Activated CD8-positive, alpha-beta memory T cell treated with anti-CD3 and anti-CD28 coated beads, Interleukin-2, amount 50 U/mL, for 1 hour (primary cell): ENCODE measurements at regions not wholly inside any gene's neighbourhood (a gene's known extent, or its start where the extent isn't known, plus 50 kb on each side); places are given as distances from the start of the nearest gene placed in this dataset.

ENCODE experiments used
- DNase-seq: peaks from one replicate; pipeline ENCODE4 v3.0.0-alpha.2; 2020; ENCODE audit errors: extremely low read depth

DNA sequence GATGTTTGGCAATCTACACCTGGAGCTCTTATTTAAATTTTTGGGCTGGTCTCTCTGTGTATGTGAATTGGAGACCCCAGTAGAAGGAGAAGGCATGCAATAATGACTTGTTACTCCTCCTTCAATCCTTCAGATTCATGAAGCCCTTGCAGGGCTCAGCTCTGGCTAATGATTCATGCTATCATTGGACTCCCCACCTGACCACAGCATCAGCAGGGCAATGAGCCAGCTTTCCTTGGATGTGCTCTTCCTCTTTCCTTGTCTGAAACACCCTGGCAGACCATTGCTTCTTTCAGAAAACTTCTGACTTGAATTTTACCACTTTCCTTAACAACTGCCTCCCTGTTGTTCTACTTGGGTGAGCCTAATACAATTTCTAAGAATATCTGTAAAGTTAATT, 1019.2 kb downstream of the AACS start:
- DNase-seq: no peak

DNA sequence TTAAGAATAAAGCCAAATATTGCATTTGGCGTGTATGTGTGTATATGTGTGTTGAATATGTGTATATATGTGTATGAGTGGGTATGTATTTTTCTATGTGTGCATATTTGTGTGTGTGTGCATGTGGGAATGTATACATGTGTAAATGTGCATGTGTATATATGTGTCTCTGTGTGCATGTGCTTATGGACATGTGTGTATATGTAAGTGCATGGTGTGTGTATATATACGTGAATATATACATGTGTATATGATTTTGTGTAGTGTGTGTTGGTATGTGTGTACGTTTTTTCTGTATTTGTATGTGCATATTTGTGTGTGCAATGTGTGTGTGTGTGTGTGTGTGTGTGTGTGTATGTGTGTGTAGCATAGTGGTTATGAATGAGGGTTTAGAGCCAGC, 1021.0 kb downstream of the AACS start:
- no peak for DNase-seq

DNA sequence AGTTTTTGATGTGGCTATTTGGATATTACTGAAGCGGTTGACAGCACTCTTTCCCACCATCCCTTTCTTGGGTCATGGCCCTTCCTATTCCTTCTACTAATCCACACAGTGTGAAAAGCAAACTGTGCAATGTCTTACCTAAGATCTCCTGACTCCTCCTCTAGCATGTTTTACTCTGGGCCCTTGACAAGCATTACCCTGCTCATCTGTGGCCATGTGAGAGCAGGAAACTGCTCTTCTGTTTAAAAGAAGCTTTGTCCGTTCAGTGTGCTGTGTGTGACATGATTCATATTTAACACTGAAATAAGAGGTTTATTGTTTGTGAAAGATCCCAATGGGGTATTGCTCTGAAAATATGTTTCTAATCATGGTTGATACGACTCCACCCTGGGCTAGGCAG, 1022.5 kb downstream of the AACS start:
- no peak for DNase-seq

DNA sequence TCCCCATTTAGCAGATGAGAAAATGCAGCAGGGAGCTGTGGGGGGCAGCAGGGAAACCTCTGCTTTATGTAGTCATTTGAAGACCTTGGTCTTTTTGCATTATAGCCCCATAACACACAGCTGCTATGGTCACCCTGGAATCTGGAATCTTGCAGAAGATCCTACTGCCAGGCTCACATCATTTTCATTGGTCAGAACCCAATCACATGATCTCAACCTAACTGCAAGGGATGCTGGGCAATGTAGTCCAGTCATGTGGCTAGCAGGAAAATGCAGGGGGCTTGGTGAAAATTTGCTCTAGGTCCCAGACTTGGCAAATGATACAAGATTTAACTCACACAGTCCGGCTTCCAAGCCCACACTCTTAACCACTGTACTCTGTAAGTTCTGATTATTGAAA, 1028.7 kb downstream of the AACS start:
- DNase-seq: no peak

DNA sequence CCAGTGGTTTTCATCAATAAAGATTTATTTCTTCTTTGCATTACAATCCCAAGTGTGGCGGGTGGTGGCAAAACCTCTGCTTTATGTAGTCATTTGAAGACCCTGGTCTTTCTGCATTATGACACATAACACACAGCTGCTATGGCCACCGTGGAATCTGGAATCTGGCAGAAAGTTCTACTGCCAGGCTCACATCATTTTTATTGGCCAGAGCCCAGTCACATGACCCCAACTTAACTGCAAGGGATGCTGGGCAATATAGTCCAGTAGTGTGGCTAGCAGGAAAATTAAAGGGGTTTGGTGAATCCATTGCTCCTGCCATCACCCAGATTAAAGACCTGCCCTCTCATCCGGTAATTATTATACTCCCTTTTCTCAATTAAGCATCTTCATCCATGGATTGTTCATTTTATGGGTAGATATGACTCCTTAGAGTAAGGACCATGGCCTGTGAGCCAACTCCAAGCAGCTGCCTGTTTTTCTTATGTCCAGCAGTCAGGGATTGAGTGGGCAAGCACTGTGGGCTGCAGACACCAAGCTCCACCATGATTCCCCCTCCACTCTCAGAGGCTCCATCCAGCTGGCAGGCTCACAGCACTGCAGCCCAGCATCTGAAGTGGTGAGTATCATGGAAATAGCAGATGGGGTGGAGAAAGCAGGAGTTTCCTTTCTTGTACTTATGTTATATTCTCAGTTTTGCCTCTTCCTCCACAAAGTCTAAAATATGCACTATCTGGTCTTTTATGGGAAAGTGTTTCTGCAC, 1030.7 kb downstream of the AACS start:
- DNase-seq: no peak

DNA sequence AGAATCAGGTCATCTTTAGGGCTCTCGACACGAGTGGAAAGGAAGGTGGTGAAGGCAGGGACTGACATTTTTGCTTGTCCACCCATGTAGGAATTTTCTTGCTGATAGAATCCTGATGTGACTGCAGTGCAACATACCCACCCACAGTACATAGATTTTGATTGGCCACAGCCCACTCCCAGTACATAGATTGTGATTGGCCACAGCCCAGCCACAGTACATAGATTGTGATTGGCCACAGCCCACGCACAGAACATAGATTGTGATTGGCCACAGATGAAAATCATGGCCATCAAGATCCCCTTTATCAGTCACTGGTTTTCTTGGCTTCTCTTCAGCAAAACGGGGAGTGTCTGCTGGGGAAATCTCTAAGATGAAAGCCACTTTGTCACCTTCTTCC, 1041.5 kb downstream of the AACS start:
- no peak for DNase-seq

DNA sequence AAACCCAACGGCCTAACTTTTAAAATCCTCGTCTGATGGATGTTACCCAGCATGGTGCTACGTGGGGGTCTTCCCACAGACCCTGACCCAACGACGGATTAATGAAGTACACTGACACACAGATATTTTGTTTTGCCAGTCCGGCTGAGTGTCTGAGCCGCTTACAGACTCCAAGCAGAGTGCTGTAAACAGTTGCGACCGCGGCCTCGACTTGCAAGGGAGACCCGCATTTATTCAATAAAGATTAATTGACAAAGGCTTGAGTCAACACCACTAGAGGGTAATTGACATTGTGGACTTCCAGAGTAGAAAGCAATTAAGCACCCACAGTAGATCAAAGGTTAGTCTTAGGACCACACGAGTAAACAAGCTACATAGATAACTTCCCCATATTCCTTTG, 1042.4 kb downstream of the AACS start:
- no peak for DNase-seq

DNA sequence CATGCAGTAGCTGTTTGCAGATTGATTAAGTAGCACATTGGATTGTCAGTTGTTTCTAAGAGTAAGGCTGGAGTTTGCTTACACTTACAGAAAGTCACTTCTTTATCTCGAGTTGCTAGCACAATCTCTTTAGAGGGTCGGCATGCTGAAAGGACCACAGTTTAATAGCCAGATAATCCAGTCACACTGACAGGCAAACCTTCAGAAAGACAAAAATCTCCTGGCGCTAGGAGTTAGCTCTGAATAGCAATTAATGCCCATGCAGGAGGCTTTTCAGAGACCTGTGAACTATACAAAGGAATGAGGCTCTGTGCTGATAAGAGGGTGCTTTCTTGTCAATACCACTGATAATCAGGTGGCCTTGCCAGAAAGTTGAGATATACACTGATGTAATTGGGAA, 1043.0 kb downstream of the AACS start:
- DNase-seq: no peak

DNA sequence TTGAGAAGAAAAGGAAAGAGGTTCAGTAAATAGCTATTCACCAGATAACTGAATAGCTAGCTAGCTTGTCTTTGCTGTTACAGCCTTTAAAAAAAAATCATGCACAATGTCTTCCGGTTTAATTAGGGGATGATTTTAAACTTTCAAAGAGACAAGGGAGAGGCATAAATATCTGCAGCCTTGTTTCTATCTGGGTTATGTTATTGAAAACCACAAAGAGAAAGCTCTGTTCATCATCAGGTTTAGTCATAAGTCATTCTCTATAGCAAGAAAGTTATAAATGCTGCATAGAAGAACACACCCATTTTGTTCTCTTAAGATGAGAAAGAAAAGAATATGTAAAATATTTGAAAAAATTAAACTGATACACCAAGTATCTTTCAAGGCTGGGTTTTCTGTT, 1046.9 kb downstream of the AACS start:
- no peak for DNase-seq

DNA sequence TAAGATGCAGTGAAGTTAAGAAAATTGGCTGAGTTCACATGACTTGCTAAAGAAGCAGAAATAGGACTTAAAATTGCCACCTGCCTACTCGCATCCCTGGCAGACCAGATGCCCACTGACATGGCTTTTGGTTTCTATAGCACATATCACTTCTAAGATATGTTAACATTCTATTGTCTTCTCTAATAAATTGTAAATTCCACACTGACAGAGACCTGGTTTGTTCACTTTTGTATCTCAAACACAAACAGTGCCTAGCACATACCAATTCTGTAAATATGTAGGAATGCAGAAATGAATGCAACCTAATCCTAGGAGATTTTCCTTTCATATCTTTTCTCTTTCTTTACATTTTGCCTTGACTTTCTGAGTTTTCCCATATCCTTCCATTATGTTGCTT, 1047.6 kb downstream of the AACS start:
- DNase-seq: no peak

DNA sequence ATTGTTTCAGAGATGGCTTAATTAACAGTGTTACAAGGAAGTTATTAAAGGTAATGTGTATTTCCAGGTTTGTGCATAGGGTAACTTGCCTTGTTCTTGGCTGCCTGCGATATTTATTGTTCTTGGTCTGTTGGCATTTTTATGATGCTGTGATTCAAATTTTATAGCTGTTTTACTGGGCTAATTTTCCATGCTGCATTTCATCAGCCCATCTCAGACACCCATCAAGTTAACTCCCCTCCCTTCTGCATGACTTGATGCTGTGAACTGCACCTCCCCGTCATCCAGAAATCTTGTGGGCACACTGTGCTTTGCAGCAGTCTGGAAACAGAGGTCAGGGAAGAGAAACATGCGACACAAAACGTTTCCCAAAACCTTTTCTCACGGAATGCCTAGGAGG, 1049.2 kb downstream of the AACS start:
- DNase-seq: no peak

DNA sequence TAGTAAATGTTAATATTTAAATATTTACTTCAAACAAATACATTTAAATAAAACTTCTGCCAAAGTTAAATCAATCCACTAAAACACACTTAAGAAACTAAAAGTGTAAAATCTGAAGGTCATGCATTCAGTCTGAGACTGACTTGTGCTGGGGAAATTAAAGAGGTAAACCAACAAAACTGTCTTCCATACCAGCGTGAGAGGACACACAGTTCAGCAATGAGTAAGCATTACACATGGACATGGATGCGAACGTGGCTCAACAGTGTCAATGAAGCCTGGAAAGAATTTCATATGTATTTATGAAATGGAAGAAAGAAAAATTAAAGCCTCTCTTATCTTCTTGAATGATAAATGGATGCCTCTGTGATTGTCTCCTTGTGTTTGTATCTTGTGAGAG, 1052.3 kb downstream of the AACS start:
- DNase-seq: no peak

DNA sequence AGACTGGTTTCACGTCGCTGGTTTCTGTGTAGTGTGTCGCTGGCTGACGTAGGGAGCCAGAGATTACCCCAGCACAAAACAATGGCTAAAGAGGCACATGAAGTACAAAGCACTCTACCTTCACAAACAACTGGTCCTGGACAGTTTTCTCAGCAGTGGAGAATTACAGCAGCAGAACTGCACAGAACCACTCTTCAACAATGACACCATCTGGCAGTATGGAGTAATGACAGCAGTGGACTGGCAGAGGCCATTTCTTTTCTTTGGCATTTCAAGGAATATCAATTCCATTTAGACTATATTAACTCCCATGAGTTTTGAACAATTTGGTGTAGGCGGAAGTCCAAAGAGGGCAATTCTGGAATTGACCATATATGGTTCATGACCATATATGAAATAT, 1074.1 kb downstream of the AACS start:
- DNase-seq: no peak

DNA sequence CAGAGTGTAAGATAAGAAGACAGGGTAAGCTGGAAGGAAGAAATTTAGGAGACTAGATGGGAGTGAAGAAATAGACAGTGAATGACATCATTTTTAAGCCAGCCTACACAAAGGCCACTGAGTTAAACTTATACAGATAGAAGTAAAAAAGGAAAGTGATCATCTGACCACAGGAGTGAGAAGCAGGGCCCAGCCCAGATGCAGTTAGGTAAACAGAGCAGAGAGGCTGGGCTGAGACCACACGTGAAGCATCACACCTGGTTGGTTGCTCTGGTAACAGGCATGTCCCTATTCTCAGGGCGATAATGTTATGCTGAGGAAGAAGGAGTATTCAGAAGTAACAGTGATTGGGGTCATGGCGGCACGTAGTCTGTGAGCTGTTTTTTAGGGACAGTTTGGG, 1079.4 kb downstream of the AACS start:
- DNase-seq: no peak

DNA sequence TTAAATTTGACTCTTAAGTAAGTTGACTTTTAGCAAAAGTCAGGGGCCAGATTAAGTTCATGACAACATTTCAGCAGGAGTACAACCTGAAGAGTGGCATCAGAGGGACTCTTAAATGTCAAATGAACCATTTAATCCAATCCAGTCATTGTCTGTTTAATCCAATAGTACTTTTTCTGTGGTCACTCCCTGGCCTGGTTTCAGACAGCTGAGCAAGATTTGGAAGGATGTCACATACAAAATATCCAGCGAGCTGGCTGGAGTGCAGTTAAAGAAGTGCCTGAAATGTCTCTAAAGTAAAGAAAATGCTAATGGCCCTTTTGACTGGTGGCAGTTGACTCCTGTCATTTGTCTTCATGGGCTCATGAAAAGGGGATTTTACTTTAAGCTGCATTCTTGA, 1082.1 kb downstream of the AACS start:
- DNase-seq: no peak

DNA sequence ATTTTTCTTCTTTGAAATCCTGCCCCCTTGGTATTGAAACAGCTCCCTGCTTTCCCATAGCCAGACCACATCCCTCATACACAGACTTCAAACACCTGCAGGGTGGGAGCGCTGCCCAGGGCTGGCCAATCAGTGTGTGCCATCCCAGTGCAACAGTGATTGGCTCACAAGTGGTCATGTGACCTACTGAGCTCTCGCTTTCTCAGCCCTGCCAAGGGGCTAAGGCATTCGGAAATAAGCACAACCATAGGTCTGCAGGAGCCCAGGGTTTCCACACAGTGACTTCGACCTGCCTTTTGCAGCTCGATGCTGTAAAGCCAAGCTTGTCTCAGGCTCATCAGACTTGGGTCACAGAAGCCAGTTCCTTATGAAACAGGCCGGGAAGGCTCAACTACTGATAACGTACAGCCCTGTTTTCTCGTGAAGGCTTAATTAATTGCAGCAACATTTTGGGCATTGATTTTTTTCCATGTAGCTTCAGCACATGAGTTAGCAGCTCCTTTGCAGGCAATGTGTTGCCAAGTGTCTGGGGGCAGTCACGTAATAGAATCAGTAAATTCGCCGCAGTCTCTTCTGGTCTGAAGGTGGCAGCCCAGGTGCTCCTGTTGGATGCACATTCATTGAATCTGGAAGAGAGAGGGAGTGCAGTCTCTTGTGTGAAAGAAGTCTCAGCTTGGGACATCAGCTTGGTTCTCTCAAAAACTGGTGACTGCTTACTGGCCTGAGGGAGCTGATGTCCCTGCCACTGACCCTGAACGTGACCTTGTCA, 1091.8 kb downstream of the AACS start:
- DNase-seq: no peak

DNA sequence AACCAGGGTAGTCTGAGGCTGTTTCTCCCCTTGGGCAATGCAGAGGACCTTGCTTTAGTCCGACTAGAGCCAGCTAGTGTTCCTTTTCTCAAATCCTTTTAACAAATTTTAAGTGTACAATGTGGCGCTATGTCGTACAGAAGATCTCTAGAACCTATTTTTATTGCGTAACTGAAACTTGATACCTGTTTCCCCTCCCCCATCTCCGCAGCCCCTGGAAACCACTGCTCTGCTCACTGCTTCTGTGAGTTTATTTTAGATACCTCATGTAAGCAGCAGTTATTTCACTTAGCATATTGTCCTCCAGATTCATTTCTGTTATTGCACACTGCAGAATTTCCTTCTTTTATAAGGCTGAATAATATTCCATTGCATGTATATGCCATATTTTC, 1092.3 kb downstream of the AACS start:
- DNase-seq: no peak

DNA sequence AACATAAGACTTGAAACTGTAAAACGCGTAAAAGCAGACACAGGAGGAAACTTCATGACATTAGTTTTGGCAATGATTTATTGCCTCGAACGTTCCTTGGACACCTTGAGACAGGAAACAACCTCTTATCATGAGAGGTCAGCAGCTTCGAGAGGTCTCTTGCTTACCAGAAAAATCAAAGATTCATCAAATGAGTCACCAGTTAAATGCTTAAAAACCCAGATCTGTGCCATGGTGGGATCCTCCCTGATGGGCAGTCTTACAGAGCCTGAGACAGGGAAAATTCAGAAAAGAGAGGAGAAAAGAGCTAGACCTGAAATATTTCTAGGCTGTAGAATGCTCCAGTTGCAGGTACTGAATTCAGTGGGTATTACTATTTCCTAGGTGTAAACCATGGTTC, 1093.9 kb downstream of the AACS start:
- no peak for DNase-seq

DNA sequence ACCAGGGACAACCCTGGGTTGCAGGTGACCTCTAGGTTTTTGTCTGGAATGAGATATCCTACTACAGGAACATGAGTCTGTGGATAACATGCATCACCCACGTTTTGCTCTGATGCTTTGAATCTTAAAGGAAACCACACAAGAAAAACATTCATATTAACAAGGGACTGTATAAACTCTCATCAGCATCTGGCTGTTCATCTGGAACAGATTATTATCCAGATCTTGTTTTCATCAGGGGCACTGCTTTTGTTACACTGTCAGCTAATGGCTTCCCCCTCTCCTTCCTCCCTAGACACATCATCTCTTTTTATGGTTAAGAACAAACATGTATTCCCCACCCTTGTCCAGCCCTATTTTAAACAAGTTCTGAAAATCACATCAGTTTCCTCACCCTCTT, 1095.7 kb downstream of the AACS start:
- DNase-seq: no peak

DNA sequence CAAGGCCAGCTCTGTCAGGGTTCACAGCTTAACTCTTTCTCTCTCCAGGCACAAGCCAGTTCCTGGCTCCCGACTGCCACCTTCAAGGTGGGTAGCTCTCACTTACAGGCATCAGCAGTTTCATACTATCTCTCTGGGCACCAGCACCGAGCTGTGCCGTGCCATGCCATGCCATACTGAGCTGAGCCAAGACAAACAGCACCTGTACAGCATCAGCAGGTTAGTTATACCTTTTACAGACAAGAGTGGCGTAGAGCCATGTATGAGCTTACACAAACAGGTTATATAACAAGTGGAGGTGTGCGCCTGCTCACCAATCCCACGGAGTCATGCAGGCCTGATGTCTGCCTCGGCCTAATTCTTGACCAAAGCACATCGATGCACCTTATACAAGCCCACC, 1098.7 kb downstream of the AACS start:
- no peak for DNase-seq

DNA sequence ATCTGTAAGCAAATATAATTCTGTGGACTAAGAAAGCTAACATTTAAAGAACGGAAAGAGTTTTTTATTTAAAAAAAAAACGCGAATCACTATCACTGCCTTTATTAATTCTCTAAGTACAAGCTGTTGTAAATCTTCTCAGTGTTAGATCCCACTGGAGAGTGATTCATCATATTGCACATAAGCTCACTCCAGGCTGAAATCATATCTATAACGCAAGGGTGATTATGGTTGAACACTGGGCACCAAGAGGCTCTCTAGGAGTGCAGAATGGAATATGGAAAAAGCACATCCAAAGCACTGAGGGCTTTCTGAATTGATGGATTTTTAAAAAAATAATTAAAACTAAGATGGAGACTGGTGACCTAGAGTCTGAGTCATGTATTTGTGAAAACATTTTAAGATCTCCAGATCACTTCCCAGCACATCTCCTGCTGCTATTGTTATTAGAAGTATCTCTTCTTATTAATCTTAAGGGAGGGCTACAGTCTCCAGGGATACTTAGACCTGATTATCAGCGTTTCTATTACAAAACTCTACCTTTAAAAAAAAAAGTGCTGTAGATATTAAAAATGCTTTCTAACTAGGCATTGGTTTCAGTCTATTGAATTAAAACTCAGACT, 1106.8 kb downstream of the AACS start:
- no peak for DNase-seq

DNA sequence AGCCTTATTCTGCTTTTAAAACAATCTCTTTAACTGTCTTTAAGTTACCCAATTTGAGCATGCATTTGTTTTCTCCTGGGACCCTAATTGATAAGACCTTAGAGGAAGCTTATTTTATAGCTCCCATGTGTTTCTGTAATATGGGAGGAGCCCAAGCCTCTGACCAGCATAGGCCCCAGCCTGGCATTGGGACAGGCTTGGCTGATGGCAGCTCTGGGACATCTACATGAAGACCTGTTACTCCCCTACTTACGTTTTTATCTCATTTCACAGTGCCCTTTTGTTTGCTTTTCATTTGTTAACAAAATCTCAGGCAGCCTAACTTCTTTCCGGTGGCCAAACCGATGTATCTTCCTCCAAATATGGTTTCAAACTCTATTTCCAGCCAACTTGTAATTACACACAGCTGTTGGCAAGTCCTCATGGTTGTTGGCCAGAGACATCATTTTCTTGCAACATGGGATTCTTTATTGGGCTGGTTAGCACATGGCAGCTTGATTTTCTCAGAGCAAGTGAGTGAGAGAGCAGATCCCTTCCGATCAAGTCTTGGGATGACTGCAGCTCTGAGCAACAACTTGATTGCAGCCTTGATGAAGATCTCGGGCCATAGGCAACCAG, 1117.5 kb downstream of the AACS start:
- DNase-seq: no peak

DNA sequence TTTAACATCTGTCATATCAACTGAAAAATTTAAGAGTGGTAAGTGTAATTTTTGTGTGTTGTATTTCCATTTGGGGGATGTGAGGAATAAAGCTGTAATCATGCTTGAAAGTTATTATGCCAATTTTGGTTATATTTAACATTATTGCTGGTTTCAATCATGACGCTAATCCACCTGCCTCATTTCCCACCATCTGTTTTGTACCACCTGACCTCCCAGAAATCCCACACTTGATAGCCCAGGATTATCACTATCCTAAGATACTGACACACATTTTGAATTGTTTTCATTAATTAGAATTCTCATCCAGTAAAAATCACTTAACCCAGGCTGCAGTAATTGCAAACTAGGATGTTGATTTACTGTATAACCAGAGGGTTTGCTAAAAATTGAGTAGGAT, 1119.8 kb downstream of the AACS start:
- no peak for DNase-seq
